ENCODE measurements at regions not wholly inside any gene's neighbourhood (a gene's known extent, or its start where the extent isn't known, plus 50 kb on each side); places are given as distances from the start of the nearest gene placed in this dataset.

- dilution Hi-C loops (cut with MboI; ENCODE audit: extremely low pct_ligation_motif_present, low sequenced_read_pairs): no loop called here
- FAIRE-seq: no peak
- POLR2A ChIA-PET: no interaction called here
Measured at GRCh38 chr13:83201506-83201905, 680.8 kb downstream of the SLITRK1 start.

GRCh38 chr13:83197316-83197715, 685.0 kb downstream of the SLITRK1 start:
- H2AFZ ChIP-seq (ENCODE audit: low read depth, low read length): no peak overlapping the region
- H4K20me1 ChIP-seq (replicated peaks; ENCODE audit: control insufficient read depth, extremely low read depth, insufficient read depth, low read length): no peaks in the 10 kb centered on the region
- DNase-seq (ENCODE audit: low read depth, low spot score) (no peak), FAIRE-seq (no peak)
- no peaks in the 10 kb centered on the region for H3K27me3 ChIP-seq (ENCODE audit: control insufficient read depth in 2 of 2, insufficient read depth in 2 of 2, low read length in 2 of 2)
- H3K36me3 ChIP-seq (ENCODE audit: control insufficient read depth in 2 of 2, extremely low read depth in 1 of 2, insufficient read depth in 2 of 2, low read length in 2 of 2): no peaks in the 10 kb centered on the region
- POLR2A ChIA-PET: no interaction called here
- no peaks in the 10 kb centered on the region for H3K9me3 ChIP-seq (replicated peaks; ENCODE audit: control insufficient read depth, insufficient read depth, low read length)
- H3K79me2 ChIP-seq (ENCODE audit: control insufficient read depth, insufficient read depth, low read length): no peaks in the 10 kb centered on the region
- dilution Hi-C loops (cut with MboI; ENCODE audit: extremely low pct_ligation_motif_present, low sequenced_read_pairs): no loop called here
- TF ChIP-seq FOS (IDR thresholded peaks at IDR 0.05; ENCODE audit: borderline replicate concordance, insufficient read depth, low read length): no peak
- TF ChIP-seq EZH2 (IDR thresholded peaks at IDR 0.05; ENCODE audit: borderline replicate concordance, low read depth, low read length, severe bottlenecking): no peak
- no peak for TF ChIP-seq POLR2AphosphoS5 (IDR thresholded peaks at IDR 0.05; ENCODE audit: insufficient read depth, low read depth, low read length)
- TF ChIP-seq POLR2A (IDR thresholded peaks at IDR 0.05; ENCODE audit: low read depth, low read length): no peak
- TF ChIP-seq, protein P1, sequence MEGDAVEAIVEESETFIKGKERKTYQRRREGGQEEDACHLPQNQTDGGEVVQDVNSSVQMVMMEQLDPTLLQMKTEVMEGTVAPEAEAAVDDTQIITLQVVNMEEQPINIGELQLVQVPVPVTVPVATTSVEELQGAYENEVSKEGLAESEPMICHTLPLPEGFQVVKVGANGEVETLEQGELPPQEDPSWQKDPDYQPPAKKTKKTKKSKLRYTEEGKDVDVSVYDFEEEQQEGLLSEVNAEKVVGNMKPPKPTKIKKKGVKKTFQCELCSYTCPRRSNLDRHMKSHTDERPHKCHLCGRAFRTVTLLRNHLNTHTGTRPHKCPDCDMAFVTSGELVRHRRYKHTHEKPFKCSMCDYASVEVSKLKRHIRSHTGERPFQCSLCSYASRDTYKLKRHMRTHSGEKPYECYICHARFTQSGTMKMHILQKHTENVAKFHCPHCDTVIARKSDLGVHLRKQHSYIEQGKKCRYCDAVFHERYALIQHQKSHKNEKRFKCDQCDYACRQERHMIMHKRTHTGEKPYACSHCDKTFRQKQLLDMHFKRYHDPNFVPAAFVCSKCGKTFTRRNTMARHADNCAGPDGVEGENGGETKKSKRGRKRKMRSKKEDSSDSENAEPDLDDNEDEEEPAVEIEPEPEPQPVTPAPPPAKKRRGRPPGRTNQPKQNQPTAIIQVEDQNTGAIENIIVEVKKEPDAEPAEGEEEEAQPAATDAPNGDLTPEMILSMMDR (IDR thresholded peaks at IDR 0.05; ENCODE audit: extremely low read depth in 1 of 2, insufficient read depth in 1 of 2, low read depth in 1 of 2, low read length in 2 of 2): no peak
- no peak for TF ChIP-seq GATA2 (IDR thresholded peaks at IDR 0.05; ENCODE audit: insufficient read depth, insufficient read length, low read depth, low read length)
- TF ChIP-seq MYC (IDR thresholded peaks at IDR 0.05; ENCODE audit: low read depth, low read length): no peak
- TF ChIP-seq MAX (IDR thresholded peaks at IDR 0.05; ENCODE audit: insufficient read depth, insufficient read length): no peak
- TF ChIP-seq JUN (IDR thresholded peaks at IDR 0.05; ENCODE audit: borderline replicate concordance, insufficient read depth, insufficient read length, low read depth): no peak
- H3K4me2 ChIP-seq (ENCODE audit: insufficient read depth, low read length): no peak overlapping the region
- H3K9me1 ChIP-seq (replicated peaks; ENCODE audit: control insufficient read depth, extremely low read depth, insufficient read depth, low read length): no peaks in the 10 kb centered on the region
- CTCF ChIA-PET: no interaction called here
- no peak overlapping the region for H3K4me3 ChIP-seq (replicated peaks in 1 of 3; ENCODE audit: insufficient read depth in 1 of 3, low read depth in 1 of 3, low read length in 3 of 3)
- intact Hi-C loops (cut with micrococcal nuclease): no loop called here
- no peak overlapping the region for H3K9ac ChIP-seq (replicated peaks; ENCODE audit: extremely low read depth, insufficient read depth, low read length)
- no peaks in the 10 kb centered on the region for H3K4me1 ChIP-seq (ENCODE audit: control insufficient read depth, extremely low read depth, insufficient read depth, low read length)
- BruUV-seq (replicated peaks): no TSS peak
- no peak overlapping the region for H3K27ac ChIP-seq (ENCODE audit: insufficient read depth, low read depth, low read length)

More at GRCh38 chr13:83201506-83201905, 680.8 kb downstream of the SLITRK1 start:
- H3K36me3 ChIP-seq (ENCODE audit: control insufficient read depth in 2 of 2, extremely low read depth in 1 of 2, insufficient read depth in 2 of 2, low read length in 2 of 2): no peaks in the 10 kb centered on the region
- intact Hi-C loops (cut with micrococcal nuclease): no loop called here
- no peaks in the 10 kb centered on the region for H3K4me1 ChIP-seq (ENCODE audit: control insufficient read depth, extremely low read depth, insufficient read depth, low read length)
- TF ChIP-seq MAX (IDR thresholded peaks at IDR 0.05; ENCODE audit: insufficient read depth, insufficient read length): no peak
- no peak for TF ChIP-seq EZH2 (IDR thresholded peaks at IDR 0.05; ENCODE audit: borderline replicate concordance, low read depth, low read length, severe bottlenecking)
- no peaks in the 10 kb centered on the region for H3K9me1 ChIP-seq (replicated peaks; ENCODE audit: control insufficient read depth, extremely low read depth, insufficient read depth, low read length)
- H3K4me2 ChIP-seq (ENCODE audit: insufficient read depth, low read length): no peak overlapping the region
- H3K9ac ChIP-seq (replicated peaks; ENCODE audit: extremely low read depth, insufficient read depth, low read length): no peak overlapping the region
- BruUV-seq (replicated peaks): no TSS peak
- no peak for DNase-seq (ENCODE audit: low read depth, low spot score)
- H3K27ac ChIP-seq (ENCODE audit: insufficient read depth, low read depth, low read length): no peak overlapping the region
- no peaks in the 10 kb centered on the region for H3K79me2 ChIP-seq (ENCODE audit: control insufficient read depth, insufficient read depth, low read length)
- no peaks in the 10 kb centered on the region for H3K27me3 ChIP-seq (ENCODE audit: control insufficient read depth in 2 of 2, insufficient read depth in 2 of 2, low read length in 2 of 2)
- CTCF ChIA-PET: no interaction called here
- no peaks in the 10 kb centered on the region for H4K20me1 ChIP-seq (replicated peaks; ENCODE audit: control insufficient read depth, extremely low read depth, insufficient read depth, low read length)
- H3K9me3 ChIP-seq (replicated peaks; ENCODE audit: control insufficient read depth, insufficient read depth, low read length): no peaks in the 10 kb centered on the region
- no peak overlapping the region for H3K4me3 ChIP-seq (replicated peaks in 1 of 3; ENCODE audit: insufficient read depth in 1 of 3, low read depth in 1 of 3, low read length in 3 of 3)
- H2AFZ ChIP-seq (ENCODE audit: low read depth, low read length): no peak overlapping the region

All from endothelial cell of umbilical vein (primary cell).